OCI-LY3 (cell line): ENCODE measurements at regions not wholly inside any gene's neighbourhood (a gene's known extent, or its start where the extent isn't known, plus 50 kb on each side); places are given as distances from the start of the nearest gene placed in this dataset.

ENCODE experiments used
- H2AFZ ChIP-seq: fragments of 200-600, 300-600 bp; shearing (Covaris generic); 2 replicates; pipeline ENCODE4 v1.6.0; 2014; ENCODE audit warnings: antibody characterized with exemption, low read depth, low read length
- H3K27ac ChIP-seq: fragments of 200-600, 300-600 bp; sonication (generic); 2 replicates; pipeline ENCODE4 v1.5.1; 2014; ENCODE audit warnings: mild to moderate bottlenecking, low read length, moderate library complexity, mixed read lengths
- H3K27me3 ChIP-seq: fragments of 200-600, 300-600 bp; sonication (generic); 2 replicates; pipeline ENCODE4 v1.6.1; 2014; ENCODE audit warnings: low read depth, low read length, mixed read lengths
- H3K36me3 ChIP-seq: fragments of 200-600, 300-600 bp; sonication (generic); replicated peaks from 2 replicates; pipeline ENCODE3; 2014; ENCODE audit warnings: low read depth, low read length, mixed read lengths
- H3K4me1 ChIP-seq: fragments of 300-600, 200-600 bp; sonication (generic); 2 replicates; pipeline ENCODE4 v1.6.1; 2014; ENCODE audit warnings: low read length, mixed read lengths
- H3K4me2 ChIP-seq: fragments of 200-600, 300-600 bp; sonication (generic); 2 replicates; pipeline ENCODE4 v1.6.1; 2014; ENCODE audit warnings: low read length, mixed read lengths
- H3K4me3 ChIP-seq: fragments of 300-600, 200-600 bp; sonication (generic); 2 replicates; pipeline ENCODE4 v1.5.1; 2014; ENCODE audit warnings: antibody characterized with exemption, mild to moderate bottlenecking, low read length, moderate library complexity
- H3K79me2 ChIP-seq: fragments of 300-600, 200-600 bp; shearing (Covaris generic); 2 replicates; pipeline ENCODE4 v1.6.1; 2014; ENCODE audit warnings: mild to moderate bottlenecking, low read length, mixed read lengths
- H3K9ac ChIP-seq: fragments of 300-600, 200-600 bp; shearing (Covaris generic); 2 replicates; pipeline ENCODE4 v1.6.0; 2014; ENCODE audit warnings: mild to moderate bottlenecking, low read length, moderate library complexity
- H3K9me3 ChIP-seq: fragments of 200-600, 300-600 bp; shearing (Covaris generic); 2 replicates; pipeline ENCODE4 v1.6.1; 2014; ENCODE audit warnings: low read length, mixed read lengths; ENCODE audit not compliant: insufficient read depth
- H4K20me1 ChIP-seq: fragments of 200-600, 300-600 bp; sonication (generic); 2 replicates; pipeline ENCODE4 v1.6.1; 2016; ENCODE audit warnings: low read length, mixed read lengths; ENCODE audit not compliant: insufficient read depth
- CTCF ChIP-seq: fragments of 200-600, 300-600 bp; sonication (generic); IDR thresholded peaks from 2 replicates; pipeline ENCODE4 v1.5.1; 2014; ENCODE audit warnings: antibody characterized with exemption, low read length, low read depth
- EZH2phosphoT487 ChIP-seq: fragments of 200-600 bp; shearing (Covaris generic); IDR thresholded peaks from 2 replicates; pipeline ENCODE4 v1.6.1; 2018; ENCODE audit warnings: antibody characterized with exemption, mixed run types, low read depth

DNA sequence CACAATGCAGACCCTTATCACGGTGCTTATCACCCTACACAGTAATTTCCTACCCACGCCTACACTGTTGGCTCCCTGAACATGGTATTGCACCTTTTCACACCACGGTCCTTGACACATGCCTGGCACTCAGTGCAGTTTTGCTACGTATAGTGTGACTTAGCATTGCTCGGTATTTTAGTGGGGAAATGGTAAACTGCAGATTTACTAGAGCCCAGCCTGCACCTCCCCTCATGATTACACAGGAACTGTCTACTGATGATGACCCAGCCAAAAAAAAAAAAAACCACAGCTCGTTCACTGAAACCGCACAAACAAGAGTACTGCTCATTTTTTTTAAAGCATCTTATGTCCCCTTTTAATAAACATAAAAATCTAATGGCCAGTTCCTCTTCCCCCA lies 124.2 kb upstream of the ZNF746 start:
- TF ChIP-seq EZH2phosphoT487: no peak
- TF ChIP-seq CTCF: no peak
- H3K9me3 ChIP-seq: no peaks in the 10 kb centered on the region

GRCh38 chr7:149620961-149621360 lies 123.4 kb upstream of the ZNF746 start:
- H3K79me2 ChIP-seq: peaks cover 25% of the 10 kb centered on the region
- peak overlapping the region; percentile 76 for H3K4me2 ChIP-seq
- H3K9me3 ChIP-seq: no peaks in the 10 kb centered on the region
- H4K20me1 ChIP-seq: peaks cover 22% of the 10 kb centered on the region
- peak overlapping the region; percentile 75 for H3K27ac ChIP-seq
- no peaks in the 10 kb centered on the region for H3K27me3 ChIP-seq
- peaks cover 38% of the 10 kb centered on the region for H3K4me1 ChIP-seq
- no peak for TF ChIP-seq CTCF
- TF ChIP-seq EZH2phosphoT487: no peak
- no peak overlapping the region for H2AFZ ChIP-seq
- no peak overlapping the region; the same call in 1 of the 2 replicates for H3K9ac ChIP-seq
- peaks cover 33% of the 10 kb centered on the region for H3K36me3 ChIP-seq
- peak overlapping the region; percentile 31 for H3K4me3 ChIP-seq

More for the DNA sequence above, 124.2 kb upstream of the ZNF746 start:
- Histone ChIP-seq H3K27me3 (peaks cover 3% of the 10 kb centered on the region; the same call in 1 of the 2 replicates), H3K36me3 (peaks cover 33% of the 10 kb centered on the region), H3K9ac (peak overlapping the region; percentile 33; the same call in 1 of the 2 replicates), H3K4me3 (peak overlapping the region; percentile 81), H4K20me1 (peaks cover 16% of the 10 kb centered on the region), H3K4me1 (peaks cover 38% of the 10 kb centered on the region), H3K79me2 (peaks cover 25% of the 10 kb centered on the region), H3K27ac (peak overlapping the region; percentile 75; the same call in 1 of the 2 replicates), H3K4me2 (peak overlapping the region; percentile 76), H2AFZ (no peak overlapping the region)

- H3K9ac ChIP-seq: no peak overlapping the region
- H3K36me3 ChIP-seq: peaks cover 46% of the 10 kb centered on the region
- H4K20me1 ChIP-seq: peaks cover 8% of the 10 kb centered on the region; the same call in 1 of the 2 replicates
- H3K4me3 ChIP-seq: no peak overlapping the region
- H3K79me2 ChIP-seq: no peaks in the 10 kb centered on the region
- no peaks in the 10 kb centered on the region for H3K9me3 ChIP-seq
- TF ChIP-seq EZH2phosphoT487 (no peak), CTCF (no peak)
- H3K27me3 ChIP-seq: no peaks in the 10 kb centered on the region
- no peak overlapping the region for H2AFZ ChIP-seq
- H3K4me2 ChIP-seq: no peak overlapping the region
- H3K27ac ChIP-seq: no peak overlapping the region
- peaks cover 19% of the 10 kb centered on the region for H3K4me1 ChIP-seq
Measured at GRCh38 chr7:149616898-149617297, 119.3 kb upstream of the ZNF746 start.

DNA sequence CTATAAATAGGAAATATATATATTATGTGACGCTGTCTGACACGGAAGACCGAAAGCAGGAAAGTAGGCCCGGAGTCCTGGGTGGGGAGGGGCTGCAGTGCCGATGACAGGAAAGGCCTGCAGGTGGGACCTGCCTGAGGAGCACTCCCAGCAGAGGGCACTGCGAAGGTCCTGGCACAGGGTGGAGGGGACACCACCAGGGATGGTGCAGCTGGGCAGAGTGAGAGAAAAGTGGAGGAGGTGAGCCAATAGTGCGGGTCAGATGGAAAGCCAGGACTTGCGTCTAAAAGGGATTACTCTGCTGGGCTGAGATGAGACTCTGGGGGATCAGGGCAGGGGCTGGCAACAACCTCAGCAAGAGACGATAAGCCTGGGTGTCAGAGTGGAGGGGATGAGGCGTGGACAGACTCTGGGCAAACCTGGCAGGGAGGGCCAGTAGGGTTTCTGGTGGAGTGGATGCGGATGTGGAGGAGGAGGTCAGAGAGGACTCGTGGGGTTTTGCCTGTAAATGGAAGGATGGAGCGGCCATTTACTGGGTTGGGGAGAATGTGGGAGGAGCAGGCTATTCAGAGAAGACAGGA lies 118.2 kb upstream of the ZNF746 start:
- H3K27ac ChIP-seq: no peak overlapping the region
- no peaks in the 10 kb centered on the region for H3K79me2 ChIP-seq
- peaks cover 11% of the 10 kb centered on the region for H3K4me1 ChIP-seq
- peaks cover 8% of the 10 kb centered on the region; the same call in 1 of the 2 replicates for H4K20me1 ChIP-seq
- H3K9me3 ChIP-seq: no peaks in the 10 kb centered on the region
- H3K36me3 ChIP-seq: peaks cover 54% of the 10 kb centered on the region
- H3K27me3 ChIP-seq: no peaks in the 10 kb centered on the region
- no peak overlapping the region for H3K9ac ChIP-seq
- H2AFZ ChIP-seq: no peak overlapping the region
- H3K4me3 ChIP-seq: no peak overlapping the region
- H3K4me2 ChIP-seq: no peak overlapping the region
- TF ChIP-seq CTCF (no peak), EZH2phosphoT487 (no peak)
